GM19395 (cell line): ENCODE measurements at regions not wholly inside any gene's neighbourhood (a gene's known extent, or its start where the extent isn't known, plus 50 kb on each side); places are given as distances from the start of the nearest gene placed in this dataset.

ENCODE experiments used
- ATAC-seq: cut with Tn5 transposase; IDR thresholded peaks from one replicate; pipeline ENCODE4 v1.9.1; 2021; ENCODE audit warnings: mild to moderate bottlenecking, moderate library complexity; ENCODE audit not compliant: unreplicated experiment

GRCh38 chr3:94654096-94654495, 591.2 kb downstream of the NSUN3 start:
- ATAC-seq, result no peak

DNA sequence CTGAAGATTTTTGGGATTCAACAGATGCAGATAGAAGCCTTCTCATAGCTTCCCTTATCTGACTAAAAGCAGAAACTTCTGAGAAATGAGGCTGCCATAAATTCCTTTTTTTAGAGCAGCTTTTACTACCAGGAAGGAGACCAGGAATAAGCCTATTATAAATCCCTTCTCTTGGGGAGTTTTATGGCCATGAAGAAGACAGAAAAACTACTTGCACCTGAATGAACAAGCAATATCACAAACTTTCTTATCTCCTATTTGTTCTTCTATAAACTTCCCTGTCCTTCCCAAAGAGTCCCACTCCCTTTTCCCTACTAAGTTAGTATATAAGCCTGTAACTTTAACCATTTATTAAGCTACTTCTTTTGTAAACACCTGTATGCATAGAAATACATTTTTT, 603.1 kb downstream of the NSUN3 start:
- ATAC-seq, result no peak

- ATAC-seq, result no peak
Measured at GRCh38 chr3:94671078-94671477, 608.2 kb downstream of the NSUN3 start.

DNA sequence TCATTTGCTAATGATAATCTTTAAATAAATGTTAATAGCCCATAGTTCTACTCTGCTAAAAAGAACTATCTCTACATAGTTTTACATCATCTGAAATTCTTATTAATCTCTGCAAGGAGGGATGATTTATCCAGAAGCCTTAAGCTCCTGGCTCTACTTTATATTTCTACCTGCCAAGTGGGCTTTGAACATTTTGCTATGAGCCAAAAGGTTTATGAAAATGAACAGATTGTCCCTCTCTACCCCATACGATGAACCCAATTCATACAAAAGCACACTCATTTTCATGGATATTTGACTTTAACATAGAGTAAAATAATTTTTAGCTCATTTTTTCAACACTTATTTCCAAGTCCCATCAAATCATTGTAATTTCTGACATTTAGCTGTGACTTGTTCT, 611.0 kb downstream of the NSUN3 start:
- no peak for ATAC-seq

DNA sequence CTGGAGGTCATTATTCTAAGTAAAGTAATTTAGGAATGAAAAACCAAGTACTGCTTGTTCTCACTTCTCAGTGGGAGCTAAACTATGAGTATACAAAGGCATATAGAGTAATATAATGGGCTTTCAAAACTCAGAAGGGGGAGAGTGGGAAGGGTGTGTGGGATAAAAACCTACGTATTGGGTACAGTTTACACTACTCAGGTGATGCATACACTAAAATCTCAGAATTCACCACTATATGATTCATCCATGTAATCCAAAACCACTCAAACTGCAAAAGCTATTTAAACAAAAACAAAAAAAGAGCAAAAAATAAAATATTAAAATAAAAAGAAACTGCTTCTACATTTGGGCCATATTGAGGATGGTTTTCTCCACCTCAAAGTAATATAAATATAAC, 623.3 kb downstream of the NSUN3 start:
- ATAC-seq, result no peak

GRCh38 chr3:94693997-94694640, 631.3 kb downstream of the NSUN3 start:
- no peak for ATAC-seq

DNA sequence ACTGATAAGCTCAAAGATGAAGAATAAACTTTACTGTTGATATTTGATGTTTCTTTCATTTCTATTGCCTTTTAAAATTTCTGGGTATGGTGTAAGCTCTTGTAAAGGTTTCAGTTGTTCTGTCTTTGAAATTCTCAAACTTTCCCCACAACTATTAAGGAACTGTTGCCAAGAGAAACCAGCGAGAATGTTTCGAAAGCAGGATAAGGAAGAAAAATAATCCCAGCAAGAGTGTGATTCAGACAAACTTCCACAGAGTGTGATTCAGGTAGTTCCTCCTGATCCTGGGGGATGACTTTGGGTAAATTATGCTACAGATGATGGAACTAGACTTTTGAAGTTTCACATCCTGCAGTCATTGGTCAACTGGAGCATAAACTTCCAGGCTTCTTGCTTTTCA, 632.0 kb downstream of the NSUN3 start:
- ATAC-seq, result no peak

DNA sequence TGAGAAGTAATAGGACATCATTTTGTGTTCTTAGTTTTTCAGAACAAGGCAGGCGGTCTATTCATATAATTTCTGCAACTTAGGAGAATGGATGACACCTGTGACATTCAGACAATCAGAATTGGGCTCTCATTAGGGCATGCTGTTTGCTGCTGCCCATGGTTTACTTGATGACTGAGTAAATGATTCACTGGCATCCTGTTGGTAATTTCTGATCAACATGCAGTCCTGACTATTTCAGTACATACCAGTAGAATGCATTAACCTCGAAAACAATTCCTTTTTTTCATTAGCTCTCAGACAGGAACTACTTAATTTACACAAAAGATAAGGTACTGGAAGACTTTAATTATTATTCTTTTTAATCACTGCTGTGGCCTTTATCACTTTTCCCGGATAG, 641.6 kb downstream of the NSUN3 start:
- ATAC-seq, result no peak

GRCh38 chr3:94709249-94709902, 646.5 kb downstream of the NSUN3 start:
- no peak for ATAC-seq

DNA sequence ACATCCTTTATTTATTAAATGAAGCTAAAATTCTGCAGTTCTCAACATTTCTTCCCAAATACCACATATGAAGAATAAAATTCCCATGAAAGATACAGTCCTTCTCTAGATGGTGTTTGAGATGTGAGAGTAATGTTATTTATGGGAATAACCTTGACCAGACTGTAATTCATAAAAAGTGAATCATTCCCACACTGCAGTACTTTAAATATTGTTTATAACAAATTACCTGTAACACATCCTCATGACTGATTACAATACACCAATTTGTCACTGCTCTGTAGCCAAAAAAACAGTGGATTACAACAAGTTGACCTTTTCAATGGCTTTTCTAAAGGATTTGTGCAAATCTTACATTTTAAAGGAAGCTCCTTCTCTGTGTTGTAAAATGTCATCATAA, 651.3 kb downstream of the NSUN3 start:
- no peak for ATAC-seq

DNA sequence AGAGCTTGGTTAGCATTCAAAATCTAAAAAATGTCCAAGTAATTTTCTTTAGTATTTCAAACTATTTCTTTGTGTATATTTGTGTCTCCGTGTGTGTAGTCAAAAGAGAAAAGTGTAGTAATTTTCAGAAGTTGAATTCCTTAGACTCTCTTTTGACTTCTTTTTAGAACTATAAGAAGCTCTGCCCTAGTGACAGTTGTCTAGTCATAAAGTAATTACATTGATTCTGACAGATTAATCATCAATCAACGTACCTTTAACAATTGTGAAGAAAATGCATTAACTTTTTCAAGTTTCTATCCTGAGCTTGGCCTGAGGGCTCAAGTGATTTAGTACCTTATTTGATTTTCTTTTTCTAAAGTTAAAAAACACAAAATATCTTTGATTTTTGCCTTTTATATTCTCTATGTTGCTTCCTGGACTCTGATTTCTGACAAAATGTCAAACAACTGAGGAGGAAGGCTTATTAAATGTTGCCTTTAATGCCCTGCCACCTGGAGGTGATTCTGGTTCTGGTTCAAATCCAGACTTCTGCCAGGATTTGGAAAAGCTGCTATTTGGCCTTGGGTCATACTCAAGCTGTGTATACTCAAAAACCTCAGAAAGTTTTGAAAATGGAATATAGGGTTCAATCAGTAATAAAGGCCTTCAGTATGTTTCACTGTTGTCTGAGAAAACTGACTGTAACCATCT, 653.6 kb downstream of the NSUN3 start:
- no peak for ATAC-seq

DNA sequence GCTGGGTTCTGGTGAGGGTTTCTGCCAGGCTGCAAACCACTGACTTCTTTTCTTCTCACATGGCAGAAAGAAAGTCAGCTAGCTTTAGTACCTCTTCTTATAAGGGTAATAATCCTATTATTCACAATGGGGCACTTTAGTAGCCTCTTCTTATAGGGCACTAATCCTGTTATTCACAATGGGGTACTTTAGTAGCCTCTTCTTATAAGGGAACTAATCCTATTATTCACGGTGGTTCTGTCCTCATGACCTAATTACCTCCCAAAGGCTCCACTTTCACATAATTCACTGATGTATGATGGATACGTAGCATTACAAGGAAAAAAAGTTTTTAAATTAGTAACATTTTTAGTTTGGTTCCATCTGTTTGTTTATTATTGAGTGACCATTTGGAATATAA, 671.3 kb downstream of the NSUN3 start:
- no peak for ATAC-seq

DNA sequence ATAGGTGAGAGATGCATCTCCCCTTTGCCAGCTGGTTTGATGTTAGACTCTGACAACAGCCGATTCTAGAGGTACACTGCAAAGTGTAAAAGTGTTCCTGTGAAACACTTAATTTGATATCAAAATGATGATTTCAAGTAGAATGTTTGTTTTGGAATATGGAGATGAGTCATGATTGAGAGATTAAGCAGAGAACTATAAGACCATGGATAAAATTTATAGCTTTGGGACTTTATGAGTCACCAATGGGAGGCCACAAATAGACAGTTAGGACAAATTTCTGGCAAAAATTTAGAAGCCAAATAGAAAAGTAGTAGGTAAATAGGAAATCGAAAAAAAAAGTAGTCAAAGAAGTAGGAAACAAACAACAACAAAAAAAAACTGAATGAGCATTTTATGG, 672.5 kb downstream of the NSUN3 start:
- ATAC-seq, result no peak

DNA sequence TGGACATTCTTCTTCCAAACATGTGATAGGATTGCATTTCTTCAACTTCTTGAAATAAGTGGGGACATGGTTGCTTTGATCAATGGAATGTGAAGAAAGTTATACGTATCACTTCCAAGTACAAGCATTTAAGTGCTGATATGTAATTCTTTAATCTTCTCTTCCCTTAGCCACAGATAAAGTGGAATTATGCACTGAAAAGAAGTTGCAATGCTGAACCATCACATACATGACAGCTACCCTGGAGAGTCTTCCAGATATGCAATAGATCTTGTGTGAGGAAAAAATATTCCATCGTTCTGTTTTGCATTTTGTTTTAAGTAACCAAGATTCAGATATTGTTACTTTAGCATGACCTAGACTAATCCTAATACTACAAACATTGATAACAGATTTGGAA, 674.3 kb downstream of the NSUN3 start:
- ATAC-seq, result no peak

DNA sequence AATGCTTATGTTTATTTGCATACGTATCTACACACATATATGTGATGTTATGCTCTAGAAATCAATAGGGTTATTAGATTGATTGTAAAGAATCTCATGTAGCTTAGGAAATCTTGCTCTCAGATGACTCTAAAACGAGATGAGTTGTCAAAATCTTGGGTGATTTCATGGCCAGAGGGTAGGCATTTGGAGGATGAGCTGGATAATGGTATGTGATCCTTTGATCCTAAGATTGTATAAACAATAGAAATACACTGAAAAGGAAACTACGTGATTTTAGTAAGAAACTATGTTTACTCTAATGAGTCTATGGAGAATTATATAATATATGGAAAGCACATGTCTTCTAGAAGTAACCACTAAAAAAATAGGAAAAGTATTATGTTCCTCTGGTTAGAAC, 676.6 kb downstream of the NSUN3 start:
- no peak for ATAC-seq

GRCh38 chr3:94758751-94759150, 695.9 kb downstream of the NSUN3 start:
- ATAC-seq, result no peak

- no peak for ATAC-seq
Measured at GRCh38 chr3:94772402-94772801, 709.5 kb downstream of the NSUN3 start.

- ATAC-seq, result no peak
Measured at GRCh38 chr3:94775746-94776145, 712.9 kb downstream of the NSUN3 start.

DNA sequence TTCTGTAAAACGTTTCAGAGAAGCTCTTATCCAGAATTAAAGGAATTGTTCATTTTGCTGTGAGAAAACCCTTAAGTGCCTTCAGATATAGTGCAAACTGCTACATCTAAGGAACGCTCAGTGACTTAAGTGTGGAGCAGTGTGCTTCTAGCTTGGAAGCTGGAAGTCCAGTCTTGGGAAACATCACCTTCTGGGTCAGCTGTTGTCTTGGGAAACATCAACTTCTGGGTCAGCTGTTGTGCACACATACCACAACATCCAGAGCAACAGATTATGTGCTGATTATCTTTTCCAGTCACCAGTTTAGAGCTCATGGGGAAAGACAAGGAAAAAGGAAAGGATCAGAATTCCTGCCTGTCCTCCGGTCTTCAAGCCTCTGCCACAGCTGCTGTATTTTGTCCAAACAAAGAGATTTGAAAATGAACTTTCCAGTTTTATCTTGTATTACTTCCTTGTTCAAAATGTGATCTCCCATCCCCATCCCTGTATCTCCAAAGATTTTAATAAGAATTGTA, 713.6 kb downstream of the NSUN3 start:
- no peak for ATAC-seq

GRCh38 chr3:94778289-94778688, 715.4 kb downstream of the NSUN3 start:
- ATAC-seq, result no peak

DNA sequence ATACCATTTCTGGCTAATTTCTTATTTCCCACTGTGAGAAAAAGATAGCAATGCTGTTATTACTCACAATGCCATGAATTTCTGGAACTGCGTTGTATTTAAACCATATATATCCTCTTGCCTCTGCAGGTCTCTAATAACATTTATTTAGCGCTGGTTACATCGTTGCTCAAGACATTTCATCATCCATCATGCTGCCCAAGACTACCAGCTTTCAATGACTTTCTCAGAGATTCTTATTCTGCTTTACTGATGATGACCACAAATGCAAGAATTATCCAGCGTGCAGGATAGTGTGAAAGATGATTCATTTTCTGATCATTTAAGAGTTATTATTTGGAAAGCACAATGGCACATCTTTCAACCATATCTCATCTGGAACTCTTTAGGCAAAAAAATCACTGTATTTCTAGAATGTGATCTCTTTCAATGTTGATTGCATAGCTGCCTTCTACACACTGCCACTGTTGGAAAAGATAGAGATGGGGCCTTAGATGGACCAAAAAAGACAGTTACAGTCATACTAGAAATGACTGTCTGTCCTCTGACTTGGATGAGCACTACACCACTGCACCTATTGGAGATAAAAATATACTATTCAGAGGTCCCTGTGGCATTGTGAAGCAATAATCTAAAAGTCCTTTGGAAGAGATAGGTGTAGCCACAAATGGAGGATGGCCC, 716.1 kb downstream of the NSUN3 start:
- no peak for ATAC-seq

GRCh38 chr3:94779699-94780098, 716.8 kb downstream of the NSUN3 start:
- ATAC-seq, result no peak
